ENCODE measurements at regions not wholly inside any gene's neighbourhood (a gene's known extent, or its start where the extent isn't known, plus 50 kb on each side); places are given as distances from the start of the nearest gene placed in this dataset.

- H3K9ac ChIP-seq (ENCODE audit: insufficient read length, low read depth) = no peak overlapping the region
- no peaks in the 10 kb centered on the region for H3K27me3 ChIP-seq (ENCODE audit: insufficient read depth, insufficient read length)
- no peak for TF ChIP-seq ZNF274 (IDR thresholded peaks at IDR 0.05; ENCODE audit: low read depth, low read length)
- TF ChIP-seq SUZ12 (IDR thresholded peaks at IDR 0.05; ENCODE audit: extremely low read depth, insufficient read depth, insufficient read length) = no peak
- TF ChIP-seq YY1 (IDR thresholded peaks at IDR 0.05; ENCODE audit: insufficient read depth, insufficient read length) = no peak
- DNase-seq (ENCODE audit: low read depth, low spot score) = no peak
- H3K9me3 ChIP-seq (ENCODE audit: insufficient read depth, low read length) = no peaks in the 10 kb centered on the region
- H3K4me1 ChIP-seq (ENCODE audit: insufficient read depth, insufficient read length) = no peaks in the 10 kb centered on the region
- no peaks in the 10 kb centered on the region for H3K36me3 ChIP-seq (ENCODE audit: insufficient read depth, insufficient read length, low read length)
- H3K4me3 ChIP-seq (ENCODE audit: insufficient read length, low read depth) = no peak overlapping the region
These were observed 52.2 kb upstream of the TOM1L1 start for GRCh38 chr17:54848368-54848987.

DNA sequence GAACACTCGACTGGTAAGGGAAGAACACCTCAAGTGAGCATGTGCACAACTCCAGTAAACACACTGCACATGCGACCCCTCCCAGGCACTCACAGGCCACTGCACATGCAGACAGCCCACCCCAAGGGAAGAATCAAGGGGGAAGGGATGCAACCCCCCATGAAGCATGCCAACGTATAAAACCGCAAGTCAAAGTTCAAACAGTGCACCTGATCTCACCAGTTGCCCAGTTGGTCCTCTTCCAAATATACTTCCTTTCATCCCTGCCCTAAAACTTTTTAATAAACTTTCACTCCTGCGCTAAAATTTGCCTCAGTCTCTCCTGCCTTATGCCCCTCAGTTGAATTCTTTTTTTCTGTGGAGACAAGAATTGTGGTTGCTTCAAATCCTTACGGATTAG, 51.0 kb upstream of the TOM1L1 start:
- H3K9me3 ChIP-seq (ENCODE audit: insufficient read depth, low read length) = no peaks in the 10 kb centered on the region
- H3K9ac ChIP-seq (ENCODE audit: insufficient read length, low read depth) = no peak overlapping the region
- no peaks in the 10 kb centered on the region for H3K27me3 ChIP-seq (ENCODE audit: insufficient read depth, insufficient read length)
- H3K4me1 ChIP-seq (ENCODE audit: insufficient read depth, insufficient read length) = no peaks in the 10 kb centered on the region
- H3K4me3 ChIP-seq (ENCODE audit: insufficient read length, low read depth) = no peak overlapping the region
- no peaks in the 10 kb centered on the region for H3K36me3 ChIP-seq (ENCODE audit: insufficient read depth, insufficient read length, low read length)
- no peak for DNase-seq (ENCODE audit: low read depth, low spot score)
- TF ChIP-seq ZNF274 (IDR thresholded peaks at IDR 0.05; ENCODE audit: low read depth, low read length) (no peak), YY1 (IDR thresholded peaks at IDR 0.05; ENCODE audit: insufficient read depth, insufficient read length) (no peak)
